Parathyroid adenoma (tissue), 2 donors: ENCODE measurements at regions not wholly inside any gene's neighbourhood (a gene's known extent, or its start where the extent isn't known, plus 50 kb on each side); places are given as distances from the start of the nearest gene placed in this dataset.

ENCODE experiments used
- H2AFZ ChIP-seq: fragments of 300-600 bp; sonication (generic); one replicate; pipeline ENCODE4 v1.7.0; 2017; ENCODE audit warnings: antibody characterized with exemption, mild to moderate bottlenecking
- H3K27ac ChIP-seq: fragments of 300-600 bp; sonication (generic); one replicate; pipeline ENCODE4 v1.7.0; 2017
- H3K27me3 ChIP-seq: fragments of 300-600 bp; sonication (generic); one replicate; pipeline ENCODE4 v1.7.0; 2017; ENCODE audit warnings: low read length; ENCODE audit not compliant: control insufficient read depth, insufficient read depth
- H3K36me3 ChIP-seq: fragments of 300-600 bp; sonication (generic); one replicate; pipeline ENCODE4 v1.7.0; 2017; ENCODE audit warnings: low read length; ENCODE audit not compliant: control insufficient read depth, insufficient read depth
- H3K4me1 ChIP-seq: fragments of 300-600 bp; sonication (generic); one replicate; pipeline ENCODE4 v1.7.0; 2017; ENCODE audit warnings: control low read depth
- H3K4me2 ChIP-seq: fragments of 300-600 bp; sonication (generic); one replicate; pipeline ENCODE4 v1.7.0; 2017; ENCODE audit warnings: low read length
- H3K4me3 ChIP-seq: fragments of 300-600 bp; sonication (generic); one replicate; pipeline ENCODE4 v1.7.0; 2017; ENCODE audit warnings: low read depth, low read length
- H3K79me2 ChIP-seq: fragments of 300-600 bp; sonication (generic); one replicate; pipeline ENCODE4 v1.7.0; 2017; ENCODE audit warnings: control low read depth
- H3K9ac ChIP-seq: fragments of 300-600 bp; sonication (generic); one replicate; pipeline ENCODE4 v1.7.0; 2017; ENCODE audit warnings: mild to moderate bottlenecking
- H3K9me3 ChIP-seq: fragments of 300-600 bp; sonication (generic); one replicate; pipeline ENCODE4 v1.7.0; 2017; ENCODE audit warnings: low read length; ENCODE audit not compliant: control insufficient read depth
- CTCF ChIP-seq: fragments of 300-600 bp; sonication (generic); IDR thresholded peaks from one replicate; pipeline ENCODE4 v1.7.0; 2017; ENCODE audit warnings: antibody characterized with exemption, mild to moderate bottlenecking
- donor health status: primary hyperparathyroidism.

- Histone ChIP-seq H3K4me2 (no peak overlapping the region), H3K4me1 (no peaks in the 10 kb centered on the region), H3K36me3 (no peaks in the 10 kb centered on the region), H3K79me2 (no peaks in the 10 kb centered on the region), H3K27me3 (no peaks in the 10 kb centered on the region), H3K9ac (no peak overlapping the region), H3K27ac (no peak overlapping the region), H3K4me3 (no peak overlapping the region), H3K9me3 (no peaks in the 10 kb centered on the region), H2AFZ (no peak overlapping the region)
- no peak for TF ChIP-seq CTCF
Measured at GRCh38 chr21:16978309-16978895, 534.4 kb upstream of the CXADR start.

GRCh38 chr21:16979574-16979973 is 533.3 kb upstream of the CXADR start:
- Histone ChIP-seq H3K9me3 (no peaks in the 10 kb centered on the region), H3K79me2 (no peaks in the 10 kb centered on the region), H3K36me3 (no peaks in the 10 kb centered on the region), H3K4me3 (no peak overlapping the region), H3K4me2 (no peak overlapping the region), H3K27me3 (no peaks in the 10 kb centered on the region), H3K9ac (no peak overlapping the region), H3K4me1 (no peaks in the 10 kb centered on the region), H3K27ac (no peak overlapping the region), H2AFZ (no peak overlapping the region)
- no peak for TF ChIP-seq CTCF

- Histone ChIP-seq H2AFZ (no peak overlapping the region), H3K9ac (no peak overlapping the region), H3K4me2 (no peak overlapping the region), H3K36me3 (no peaks in the 10 kb centered on the region), H3K27me3 (no peaks in the 10 kb centered on the region), H3K27ac (no peak overlapping the region), H3K79me2 (no peaks in the 10 kb centered on the region), H3K4me3 (no peak overlapping the region), H3K9me3 (no peaks in the 10 kb centered on the region), H3K4me1 (no peaks in the 10 kb centered on the region)
- no peak for TF ChIP-seq CTCF
Measured at GRCh38 chr21:16983420-16983819, 529.4 kb upstream of the CXADR start.

GRCh38 chr21:16992448-16992847 is 520.4 kb upstream of the CXADR start:
- H2AFZ ChIP-seq = no peak overlapping the region
- no peak for TF ChIP-seq CTCF

GRCh38 chr21:16993416-16994038 is 519.3 kb upstream of the CXADR start:
- Histone ChIP-seq H3K4me1 (no peaks in the 10 kb centered on the region), H2AFZ (no peak overlapping the region), H3K4me3 (no peak overlapping the region), H3K4me2 (no peak overlapping the region), H3K27ac (no peak overlapping the region), H3K36me3 (no peaks in the 10 kb centered on the region), H3K9ac (no peak overlapping the region), H3K9me3 (no peaks in the 10 kb centered on the region), H3K79me2 (no peaks in the 10 kb centered on the region), H3K27me3 (no peaks in the 10 kb centered on the region)
- TF ChIP-seq CTCF = no peak

More at GRCh38 chr21:16992448-16992847, 520.4 kb upstream of the CXADR start:
- Histone ChIP-seq H3K27ac (no peak overlapping the region), H3K4me1 (no peaks in the 10 kb centered on the region), H3K27me3 (no peaks in the 10 kb centered on the region), H3K4me2 (no peak overlapping the region), H3K9ac (no peak overlapping the region), H3K79me2 (no peaks in the 10 kb centered on the region), H3K4me3 (no peak overlapping the region), H3K36me3 (no peaks in the 10 kb centered on the region), H3K9me3 (no peaks in the 10 kb centered on the region)
